PC-9 (cell line): ENCODE measurements at regions not wholly inside any gene's neighbourhood (a gene's known extent, or its start where the extent isn't known, plus 50 kb on each side); places are given as distances from the start of the nearest gene placed in this dataset.

Experiments
- BruUV-seq: library from RNA; stranded (reverse); fragments of 400-500 nt; replicated peaks from 2 replicates; lab custom pipeline; 2021; lab: Mats Ljungman, UMichigan
- CTCF ChIA-PET: fragments of 300-600 bp; sonication (Branson Sonifier 250); formaldehyde crosslinking; loops from one replicate; lab custom pipeline; 2022; ENCODE audit warnings: antibody characterized with exemption; lab: Charles Lee
- POLR2A ChIA-PET: fragments of 300-600 bp; sonication (Branson Sonifier 250); formaldehyde crosslinking; loops from one replicate; lab custom pipeline; 2022; ENCODE audit warnings: antibody characterized with exemption; ENCODE audit not compliant: unreplicated experiment; lab: Charles Lee
- DNase-seq, 2 experiments: peaks; one replicate each; pipeline versions ENCODE4 v3.0.0 to v3.0.0-alpha.2; 2015 to 2022; ENCODE audit warnings: mixed read lengths in 1 of 2
- H2AFZ ChIP-seq: fragments of 200-600 bp; sonication (generic); 2 replicates; pipeline ENCODE4 v1.8.1; 2017; ENCODE audit warnings: antibody characterized with exemption
- H3F3A ChIP-seq: fragments of 200-600 bp; sonication (generic); 2 replicates; pipeline ENCODE4 v1.8.1; 2017; ENCODE audit warnings: antibody characterized with exemption, mild to moderate bottlenecking, low read depth; ENCODE audit not compliant: insufficient read depth
- H3K27ac ChIP-seq: fragments of 200-600 bp; sonication (generic); 2 replicates; pipeline ENCODE4 v1.6.1; 2016; ENCODE audit warnings: mixed run types
- H3K27me3 ChIP-seq: fragments of 200-600 bp; sonication (generic); 2 replicates; pipeline ENCODE4 v1.6.1; 2016; ENCODE audit warnings: low read depth, mixed run types; ENCODE audit not compliant: insufficient read depth
- H3K36me3 ChIP-seq: fragments of 200-600 bp; sonication (generic); 2 replicates; pipeline ENCODE4 v1.6.1; 2016; ENCODE audit warnings: low read depth, mixed run types
- H3K4me1 ChIP-seq: fragments of 200-600 bp; sonication (generic); replicated peaks from 2 replicates; pipeline ENCODE4 v1.6.1; 2016; ENCODE audit warnings: mixed run types; ENCODE audit not compliant: insufficient read depth
- H3K4me2 ChIP-seq: fragments of 200-600 bp; sonication (generic); 2 replicates; pipeline ENCODE4 v1.6.1; 2017; ENCODE audit warnings: mixed run types
- H3K4me3 ChIP-seq: fragments of 200-600 bp; sonication (generic); 2 replicates; pipeline ENCODE4 v1.6.1; 2016; ENCODE audit warnings: mixed run types
- H3K79me2 ChIP-seq: fragments of 200-600 bp; sonication (generic); 2 replicates; pipeline ENCODE4 v1.6.1; 2017; ENCODE audit warnings: low read depth, mixed run types
- H3K9me2 ChIP-seq: fragments of 200-600 bp; sonication (generic); 2 replicates; pipeline ENCODE4 v1.8.1; 2017; ENCODE audit warnings: mild to moderate bottlenecking; ENCODE audit not compliant: insufficient read depth
- H3K9me3 ChIP-seq: fragments of 200-600 bp; sonication (generic); 2 replicates; pipeline ENCODE4 v1.8.1; 2016; ENCODE audit warnings: low read depth; ENCODE audit not compliant: insufficient read depth
- H4K20me1 ChIP-seq: fragments of 200-600 bp; sonication (generic); 2 replicates; pipeline ENCODE4 v1.8.1; 2017; ENCODE audit not compliant: insufficient read depth
- CTCF ChIP-seq: fragments of 200-600 bp; sonication (generic); conservative IDR thresholded peaks from 2 replicates; pipeline ENCODE4 v1.6.1; 2017; ENCODE audit warnings: mixed run types, antibody characterized with exemption, mild to moderate bottlenecking, moderate library complexity
- EZH2 ChIP-seq: fragments of 200-600 bp; sonication (generic); IDR thresholded peaks from 2 replicates; pipeline ENCODE4 v1.8.0; 2017; ENCODE audit warnings: antibody characterized with exemption, low read depth
- intact Hi-C: fragments of 100-400 bp; cut with micrococcal nuclease; formaldehyde crosslinking; loops from one replicate; pipeline ENCODE4 v1.10.0; 2022; ENCODE audit not compliant: unreplicated experiment

- intact Hi-C loops: no loop called here
Measured at GRCh38 chr12:30423330-30423729, 272.3 kb downstream of the IPO8 start.

GRCh38 chr12:30422844-30423243 is 272.8 kb downstream of the IPO8 start:
- Histone ChIP-seq H3K4me1 (no peaks in the 10 kb centered on the region), H3F3A (no peaks in the 10 kb centered on the region), H3K36me3 (no peaks in the 10 kb centered on the region), H3K9me3 (no peaks in the 10 kb centered on the region; the same call in 1 of the 2 replicates), H3K27me3 (no peaks in the 10 kb centered on the region), H3K4me3 (no peak overlapping the region), H3K9me2 (no peaks in the 10 kb centered on the region), H3K27ac (no peak overlapping the region), H3K79me2 (no peaks in the 10 kb centered on the region), H3K4me2 (no peak overlapping the region), H4K20me1 (no peaks in the 10 kb centered on the region), H2AFZ (no peak overlapping the region; the same call in 1 of the 2 replicates)
- intact Hi-C loops: no loop called here
- no peak for DNase-seq
- TF ChIP-seq EZH2 (no peak), CTCF (no peak)
- ChIA-PET POLR2A (no interaction called here), CTCF (no interaction called here)
- BruUV-seq: no TSS peak

More at GRCh38 chr12:30423330-30423729, 272.3 kb downstream of the IPO8 start:
- ChIA-PET POLR2A (no interaction called here), CTCF (no interaction called here)
- Histone ChIP-seq H4K20me1 (no peaks in the 10 kb centered on the region), H2AFZ (no peak overlapping the region; the same call in 1 of the 2 replicates), H3K9me2 (no peaks in the 10 kb centered on the region), H3K27me3 (no peaks in the 10 kb centered on the region), H3K9me3 (no peaks in the 10 kb centered on the region; the same call in 1 of the 2 replicates), H3K27ac (no peak overlapping the region), H3K79me2 (no peaks in the 10 kb centered on the region), H3F3A (no peaks in the 10 kb centered on the region), H3K4me1 (no peaks in the 10 kb centered on the region), H3K36me3 (no peaks in the 10 kb centered on the region), H3K4me2 (no peak overlapping the region), H3K4me3 (no peak overlapping the region)
- no peak for TF ChIP-seq CTCF
- TF ChIP-seq EZH2: no peak
- no peak for DNase-seq
- BruUV-seq: no TSS peak

- CTCF ChIA-PET: no interaction called here
- no peak for DNase-seq
- 0 out of 2 replicates have a peak, but pooled peaks cover 7% of the 10 kb centered on the region for H3F3A ChIP-seq
- POLR2A ChIA-PET: no interaction called here
- H3K9me3 ChIP-seq: no peaks in the 10 kb centered on the region; the same call in 1 of the 2 replicates
- H3K79me2 ChIP-seq: no peaks in the 10 kb centered on the region
- H3K36me3 ChIP-seq: no peaks in the 10 kb centered on the region
- H2AFZ ChIP-seq: no peak overlapping the region
- TF ChIP-seq EZH2 (no peak), CTCF (no peak)
- no peak overlapping the region for H3K4me3 ChIP-seq
- no peak overlapping the region for H3K27ac ChIP-seq
- H3K4me2 ChIP-seq: no peak overlapping the region
- H4K20me1 ChIP-seq: no peaks in the 10 kb centered on the region
- no peaks in the 10 kb centered on the region for H3K27me3 ChIP-seq
- peaks cover 5% of the 10 kb centered on the region; the same call in 1 of the 2 replicates for H3K4me1 ChIP-seq
- no peaks in the 10 kb centered on the region for H3K9me2 ChIP-seq
- intact Hi-C loops: no loop called here
- no TSS peak for BruUV-seq
Measured at GRCh38 chr12:30420561-30420960, 275.1 kb downstream of the IPO8 start.
